ENCODE measurements at regions not wholly inside any gene's neighbourhood (a gene's known extent, or its start where the extent isn't known, plus 50 kb on each side); places are given as distances from the start of the nearest gene placed in this dataset.
"Not testable (repeated sequence)": the region's sequence is repeated elsewhere in the genome, so short reads cannot be mapped to it uniquely, and the experiment has no call there.

GRCh38 chr17:20791626-20792025 is 212.1 kb downstream of the CDRT15L2 start:
- Histone ChIP-seq H3K9me2 (ENCODE audit: insufficient read depth, low read length) (no peaks in the 10 kb centered on the region), H3K79me2 (replicated peaks; ENCODE audit: insufficient read depth, low read length) (no peaks in the 10 kb centered on the region), H3K27ac (ENCODE audit: low read length) (no peak overlapping the region), H3K4me2 (ENCODE audit: low read length) (no peak overlapping the region), H3K9ac (ENCODE audit: low read length) (no peak overlapping the region), H3K36me3 (ENCODE audit: insufficient read depth, low read length) (no peaks in the 10 kb centered on the region), H2AFZ (ENCODE audit: low read depth, low read length) (no peak overlapping the region), H3K4me3 (ENCODE audit: low read length) (no peak overlapping the region), H4K20me1 (ENCODE audit: insufficient read depth) (no peaks in the 10 kb centered on the region), H3K27me3 (ENCODE audit: insufficient read depth, low read depth, low read length) (no peaks in the 10 kb centered on the region), H3K9me3 (ENCODE audit: low read length) (no peaks in the 10 kb centered on the region), H3F3A (ENCODE audit: insufficient read depth, low read length, poor library complexity, severe bottlenecking) (no peaks in the 10 kb centered on the region)
- no peak for TF ChIP-seq CTCF (IDR thresholded peaks at IDR 0.05; ENCODE audit: poor library complexity, severe bottlenecking)
- TF ChIP-seq EP300 (conservative IDR thresholded peaks at IDR 0.05; ENCODE audit: poor library complexity, severe bottlenecking), result no peak
- no peak for TF ChIP-seq EZH2 (IDR thresholded peaks at IDR 0.05; ENCODE audit: borderline replicate concordance, insufficient read depth, low read length, poor library complexity, severe bottlenecking)
- TF ChIP-seq TAF1 (IDR thresholded peaks at IDR 0.05; ENCODE audit: low read depth), result no peak
- no peak for TF ChIP-seq SMC3 (conservative IDR thresholded peaks at IDR 0.05; ENCODE audit: poor library complexity)
- TF ChIP-seq RAD21 (conservative IDR thresholded peaks at IDR 0.05), result no peak
- no peak for TF ChIP-seq POLR2AphosphoS5 (IDR thresholded peaks at IDR 0.05)
- TF ChIP-seq MXI1 (conservative IDR thresholded peaks at IDR 0.05; ENCODE audit: poor library complexity, severe bottlenecking), result no peak
- no peak for TF ChIP-seq REST (IDR thresholded peaks at IDR 0.05; ENCODE audit: borderline replicate concordance)

GRCh38 chr17:20794532-20794931 is 215.0 kb downstream of the CDRT15L2 start:
- H3K79me2 ChIP-seq (replicated peaks; ENCODE audit: insufficient read depth, low read length); H3K36me3 ChIP-seq (ENCODE audit: insufficient read depth, low read length); H3K9me3 ChIP-seq (ENCODE audit: low read length); H3K9ac ChIP-seq (ENCODE audit: low read length); H3K27ac ChIP-seq (ENCODE audit: low read length); H3K9me2 ChIP-seq (ENCODE audit: insufficient read depth, low read length); H3K27me3 ChIP-seq (ENCODE audit: insufficient read depth, low read depth, low read length); H3F3A ChIP-seq (ENCODE audit: insufficient read depth, low read length, poor library complexity, severe bottlenecking); H3K4me2 ChIP-seq (ENCODE audit: low read length); H4K20me1 ChIP-seq (ENCODE audit: insufficient read depth); H3K4me3 ChIP-seq (ENCODE audit: low read length); H2AFZ ChIP-seq (ENCODE audit: low read depth, low read length): not testable (repeated sequence)

GRCh38 chr17:20797292-20797691 is 217.8 kb downstream of the CDRT15L2 start:
- TF ChIP-seq CTCF (IDR thresholded peaks at IDR 0.05; ENCODE audit: poor library complexity, severe bottlenecking) (no peak), POLR2AphosphoS5 (IDR thresholded peaks at IDR 0.05) (no peak), REST (IDR thresholded peaks at IDR 0.05; ENCODE audit: borderline replicate concordance) (no peak), SMC3 (conservative IDR thresholded peaks at IDR 0.05; ENCODE audit: poor library complexity) (no peak), EP300 (conservative IDR thresholded peaks at IDR 0.05; ENCODE audit: poor library complexity, severe bottlenecking) (no peak), MXI1 (conservative IDR thresholded peaks at IDR 0.05; ENCODE audit: poor library complexity, severe bottlenecking) (no peak), TAF1 (IDR thresholded peaks at IDR 0.05; ENCODE audit: low read depth) (no peak), EZH2 (IDR thresholded peaks at IDR 0.05; ENCODE audit: borderline replicate concordance, insufficient read depth, low read length, poor library complexity, severe bottlenecking) (no peak), RAD21 (conservative IDR thresholded peaks at IDR 0.05) (no peak)
- Histone ChIP-seq H3K4me3 (ENCODE audit: low read length) (no peak overlapping the region), H2AFZ (ENCODE audit: low read depth, low read length) (no peak overlapping the region), H3K9me3 (ENCODE audit: low read length) (no peaks in the 10 kb centered on the region), H3K36me3 (ENCODE audit: insufficient read depth, low read length) (no peaks in the 10 kb centered on the region), H3K9ac (ENCODE audit: low read length) (no peak overlapping the region), H4K20me1 (ENCODE audit: insufficient read depth) (no peaks in the 10 kb centered on the region), H3K9me2 (ENCODE audit: insufficient read depth, low read length) (no peaks in the 10 kb centered on the region), H3K27me3 (ENCODE audit: insufficient read depth, low read depth, low read length) (no peaks in the 10 kb centered on the region), H3K4me2 (ENCODE audit: low read length) (no peak overlapping the region), H3K27ac (ENCODE audit: low read length) (no peak overlapping the region), H3F3A (ENCODE audit: insufficient read depth, low read length, poor library complexity, severe bottlenecking) (no peaks in the 10 kb centered on the region), H3K79me2 (replicated peaks; ENCODE audit: insufficient read depth, low read length) (no peaks in the 10 kb centered on the region)

All from neural cell (in vitro differentiated cells).